RWPE2 (cell line): ENCODE measurements at regions not wholly inside any gene's neighbourhood (a gene's known extent, or its start where the extent isn't known, plus 50 kb on each side); places are given as distances from the start of the nearest gene placed in this dataset.
"Not testable (repeated sequence)": the region's sequence is repeated elsewhere in the genome, so short reads cannot be mapped to it uniquely, and the experiment has no call there.

Experiments
- ATAC-seq: fragments of 200-7000 bp; cut with Tn5 transposase; 3 replicates; pipeline ENCODE4 v1.9.1; 2021; ENCODE audit warnings: low read depth
- DNase-seq: peaks from one replicate; pipeline ENCODE4 v3.0.0-alpha.2; 2020; ENCODE audit warnings: low spot score
- H3K27ac ChIP-seq: fragments of 450-650 bp; 2 replicates; pipeline ENCODE4 v1.5.1; 2017; ENCODE audit warnings: mild to moderate bottlenecking; ENCODE audit not compliant: poor library complexity, severe bottlenecking
- H3K27me3 ChIP-seq: fragments of 250-450 bp; sonication (Bioruptor Pico); 2 replicates; pipeline ENCODE4 v1.5.1; 2021; ENCODE audit warnings: mild to moderate bottlenecking, moderate library complexity; ENCODE audit not compliant: insufficient read depth, poor library complexity, severe bottlenecking
- H3K36me3 ChIP-seq: fragments of 250-450 bp; sonication (Bioruptor Pico); 2 replicates; pipeline ENCODE4 v1.5.1; 2020; ENCODE audit warnings: low read depth, mild to moderate bottlenecking, moderate library complexity
- H3K4me1 ChIP-seq: fragments of 250-450 bp; sonication (Bioruptor Pico); 2 replicates; pipeline ENCODE4 v1.5.1; 2021; ENCODE audit warnings: mild to moderate bottlenecking, moderate library complexity; ENCODE audit not compliant: insufficient read depth, poor library complexity, severe bottlenecking
- H3K4me3 ChIP-seq: fragments of 250-450 bp; sonication (Bioruptor Pico); 2 replicates; pipeline ENCODE4 v1.5.1; 2021; ENCODE audit warnings: mild to moderate bottlenecking, moderate library complexity; ENCODE audit not compliant: severe bottlenecking
- H3K9me3 ChIP-seq: fragments of 250-450 bp; sonication (Bioruptor Pico); 2 replicates; pipeline ENCODE4 v1.5.1; 2021; ENCODE audit warnings: mild to moderate bottlenecking, moderate library complexity; ENCODE audit not compliant: severe bottlenecking
- TF ChIP-seq, protein P1 (sequence below): fragments of 450-650 bp; IDR thresholded peaks from one replicate; pipeline ENCODE4 v1.5.1; 2017; ENCODE audit warnings: mild to moderate bottlenecking, moderate library complexity; ENCODE audit not compliant: poor library complexity, severe bottlenecking

DNA sequence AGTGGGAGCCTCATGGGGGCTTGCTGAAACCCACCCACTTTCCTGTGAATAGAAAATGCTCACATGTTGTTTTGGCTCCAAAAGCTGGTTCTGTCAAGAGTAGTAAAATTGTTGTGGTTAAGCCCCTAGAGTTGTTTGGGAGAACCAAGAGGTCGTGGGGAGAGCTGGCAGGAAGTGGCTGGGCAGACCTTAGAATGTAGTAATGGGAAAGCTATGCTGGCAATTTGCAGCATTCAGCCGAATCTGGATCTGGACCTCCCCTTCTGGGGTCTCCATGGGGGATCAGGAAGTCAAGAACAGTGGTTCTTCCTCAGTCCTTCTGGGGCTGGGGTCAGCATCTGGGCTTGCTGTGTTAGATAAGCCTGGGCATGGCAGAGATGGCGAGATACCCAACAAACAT is 150.6 kb upstream of the TBX3 start:
- Histone ChIP-seq H3K27ac (no peak overlapping the region), H3K36me3 (no peaks in the 10 kb centered on the region), H3K9me3 (no peaks in the 10 kb centered on the region), H3K4me3 (no peak overlapping the region), H3K4me1 (peaks cover 7% of the 10 kb centered on the region), H3K27me3 (no peaks in the 10 kb centered on the region)
- TF ChIP-seq, protein P1, sequence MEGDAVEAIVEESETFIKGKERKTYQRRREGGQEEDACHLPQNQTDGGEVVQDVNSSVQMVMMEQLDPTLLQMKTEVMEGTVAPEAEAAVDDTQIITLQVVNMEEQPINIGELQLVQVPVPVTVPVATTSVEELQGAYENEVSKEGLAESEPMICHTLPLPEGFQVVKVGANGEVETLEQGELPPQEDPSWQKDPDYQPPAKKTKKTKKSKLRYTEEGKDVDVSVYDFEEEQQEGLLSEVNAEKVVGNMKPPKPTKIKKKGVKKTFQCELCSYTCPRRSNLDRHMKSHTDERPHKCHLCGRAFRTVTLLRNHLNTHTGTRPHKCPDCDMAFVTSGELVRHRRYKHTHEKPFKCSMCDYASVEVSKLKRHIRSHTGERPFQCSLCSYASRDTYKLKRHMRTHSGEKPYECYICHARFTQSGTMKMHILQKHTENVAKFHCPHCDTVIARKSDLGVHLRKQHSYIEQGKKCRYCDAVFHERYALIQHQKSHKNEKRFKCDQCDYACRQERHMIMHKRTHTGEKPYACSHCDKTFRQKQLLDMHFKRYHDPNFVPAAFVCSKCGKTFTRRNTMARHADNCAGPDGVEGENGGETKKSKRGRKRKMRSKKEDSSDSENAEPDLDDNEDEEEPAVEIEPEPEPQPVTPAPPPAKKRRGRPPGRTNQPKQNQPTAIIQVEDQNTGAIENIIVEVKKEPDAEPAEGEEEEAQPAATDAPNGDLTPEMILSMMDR, result no peak
- no peak for DNase-seq
- 0 out of 3 replicates have a peak, but pooled peaks have one; percentile 40 for ATAC-seq

DNA sequence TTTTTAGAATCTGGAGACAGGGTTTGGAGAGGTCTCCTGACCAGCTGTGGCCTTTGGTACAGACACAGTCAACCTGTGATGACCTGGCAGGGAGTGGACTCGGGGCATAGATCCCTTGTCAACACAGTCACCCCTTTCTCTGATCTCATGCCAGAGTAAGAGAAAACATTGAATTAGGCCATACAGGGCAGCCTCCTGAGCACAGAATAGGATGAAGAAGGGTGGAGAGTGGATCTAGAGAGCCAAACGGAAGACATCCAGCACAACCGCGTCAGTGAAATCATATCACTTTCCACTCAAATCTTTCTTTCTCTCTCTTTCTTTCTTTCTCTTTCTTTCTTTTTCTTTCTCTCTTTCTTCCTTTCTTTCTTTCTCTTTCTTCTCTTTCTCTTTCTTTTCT is 145.9 kb upstream of the TBX3 start:
- H3K9me3 ChIP-seq, result no peaks in the 10 kb centered on the region
- no peak for DNase-seq
- H3K4me1 ChIP-seq, result peaks cover 5% of the 10 kb centered on the region
- no peak overlapping the region for H3K27ac ChIP-seq
- TF ChIP-seq, protein P1, result no peak
- H3K4me3 ChIP-seq, result no peak overlapping the region
- H3K36me3 ChIP-seq, result no peaks in the 10 kb centered on the region
- ATAC-seq, result no peak
- no peaks in the 10 kb centered on the region for H3K27me3 ChIP-seq

DNA sequence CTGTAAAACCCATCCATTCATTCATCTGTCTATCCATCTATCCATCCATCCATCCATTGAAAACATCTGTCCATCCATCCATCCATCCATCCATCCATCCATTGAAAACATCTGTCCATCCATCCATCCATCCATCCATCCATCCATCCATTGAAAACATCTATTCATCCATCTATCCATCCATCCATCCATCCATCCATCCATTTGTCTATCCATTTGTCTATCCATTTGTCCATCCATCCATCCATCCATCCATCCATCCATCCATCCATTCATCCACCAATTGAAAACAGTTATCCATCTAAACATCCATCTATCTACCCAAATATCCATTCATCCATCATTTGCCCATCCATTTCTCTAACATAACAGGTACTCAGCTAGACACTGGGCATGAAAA is 145.3 kb upstream of the TBX3 start:
- H3K27ac ChIP-seq, ATAC-seq, H3K27me3 ChIP-seq, H3K9me3 ChIP-seq, DNase-seq, H3K4me3 ChIP-seq, H3K36me3 ChIP-seq, H3K4me1 ChIP-seq: not testable (repeated sequence)

DNA sequence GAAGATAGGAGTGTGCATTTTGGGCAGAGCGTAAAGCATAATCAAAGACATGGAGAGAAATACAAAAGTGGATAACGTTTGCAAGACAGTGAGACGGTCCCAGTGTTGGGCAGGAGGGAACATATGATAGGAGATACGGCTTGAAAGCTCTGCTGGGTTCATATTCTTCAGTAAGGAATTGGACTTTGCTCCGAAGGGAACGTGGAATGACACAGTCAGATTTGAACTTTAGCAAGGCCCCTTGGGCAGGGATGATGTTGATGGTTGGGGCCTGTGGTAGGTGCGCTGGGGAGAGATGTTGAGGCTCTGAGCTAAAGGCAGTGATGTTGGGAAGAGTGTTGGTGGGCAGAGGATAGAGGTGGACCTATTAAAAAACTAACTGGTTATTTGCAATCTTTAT is 143.5 kb upstream of the TBX3 start:
- ATAC-seq (no peak), DNase-seq (no peak)
- no peaks in the 10 kb centered on the region for H3K36me3 ChIP-seq
- H3K4me1 ChIP-seq, result no peaks in the 10 kb centered on the region
- H3K9me3 ChIP-seq, result no peaks in the 10 kb centered on the region
- no peak overlapping the region for H3K4me3 ChIP-seq
- H3K27ac ChIP-seq, result no peak overlapping the region
- TF ChIP-seq, protein P1, result no peak
- no peaks in the 10 kb centered on the region for H3K27me3 ChIP-seq

DNA sequence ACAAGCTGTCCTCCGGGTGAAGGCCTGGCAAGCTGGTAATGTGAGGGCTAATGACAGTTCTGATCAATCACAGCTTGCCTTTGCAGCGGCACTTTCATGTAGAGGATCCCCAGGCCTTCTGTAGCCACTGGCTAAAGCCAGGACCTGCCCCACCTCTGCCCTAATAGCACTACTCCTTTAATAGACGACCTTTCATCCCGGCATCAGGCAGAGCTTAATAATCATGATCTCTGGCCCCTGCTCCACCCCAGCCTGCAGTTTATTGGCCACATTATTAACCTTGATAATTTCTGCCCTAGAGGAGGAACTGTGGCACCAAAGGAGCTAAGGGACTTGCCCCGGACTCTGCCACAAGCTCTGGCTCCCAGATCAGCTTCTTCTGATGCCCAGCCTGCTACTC is 142.3 kb upstream of the TBX3 start:
- H3K4me1 ChIP-seq, result no peaks in the 10 kb centered on the region
- H3K27ac ChIP-seq, result no peak overlapping the region
- H3K27me3 ChIP-seq, result no peaks in the 10 kb centered on the region
- no peaks in the 10 kb centered on the region for H3K9me3 ChIP-seq
- no peaks in the 10 kb centered on the region for H3K36me3 ChIP-seq
- ATAC-seq (no peak), DNase-seq (no peak)
- no peak overlapping the region for H3K4me3 ChIP-seq
- TF ChIP-seq, protein P1, result no peak
